Psoas muscle (tissue), 7 donors: ENCODE measurements at regions not wholly inside any gene's neighbourhood (a gene's known extent, or its start where the extent isn't known, plus 50 kb on each side); places are given as distances from the start of the nearest gene placed in this dataset.

Source experiments
- ATAC-seq, 4 donors: fragments of 200-7000 bp; cut with Tn5 transposase; one replicate each; pipeline ENCODE4 v1.9.1; 2020; ENCODE audit warnings: moderate library complexity in 3 of 4, mild to moderate bottlenecking in 2 of 4
- DNase-seq, 2 donors: peaks; one replicate each; pipeline ENCODE4 v3.0.0-alpha.2; 2020
- H3K27ac ChIP-seq: fragments of 200-600 bp; one replicate; pipeline ENCODE4 v1.8.0; 2022
- H3K27me3 ChIP-seq, 3 donors: fragments of 200-600 bp in 1 of 3; one replicate each; pipeline versions ENCODE4 v1.6.1 to v1.8.0; 2013 to 2022; ENCODE audit warnings: low read length in 2 of 3, mild to moderate bottlenecking in 2 of 3, moderate library complexity in 1 of 3; ENCODE audit not compliant: insufficient read depth in 3 of 3
- H3K36me3 ChIP-seq, 2 donors: fragments of 200-600 bp in 1 of 2; one replicate each; pipeline versions ENCODE4 v1.6.1 to v1.8.0; 2013 to 2022; ENCODE audit warnings: low read depth in 1 of 2, mild to moderate bottlenecking in 1 of 2, moderate library complexity in 1 of 2; ENCODE audit not compliant: insufficient read depth in 1 of 2
- H3K4me1 ChIP-seq: fragments of 200-600 bp; one replicate; pipeline ENCODE4 v1.8.0; 2022
- H3K4me3 ChIP-seq: fragments of 200-600 bp; one replicate; pipeline ENCODE4 v1.8.0; 2022; ENCODE audit warnings: mild to moderate bottlenecking
- H3K9me3 ChIP-seq: fragments of 200-600 bp; one replicate; pipeline ENCODE4 v1.8.0; 2022
- CTCF ChIP-seq: fragments of 200-600 bp; IDR thresholded peaks from one replicate; pipeline ENCODE4 v1.8.0; 2022; ENCODE audit warnings: antibody characterized with exemption
- WGBS, 3 donors: extraction: QIAGEN DNeasy Blood & Tissue Kit; methylation state at CpG; one replicate each; pipeline versions ENCODE4 v1.1.6 to v1.1.7; 2013; 5-methylcytosine and 5-hydroxymethylcytosine counted together
- intact Hi-C, 2 donors: fragments of 100-400 bp; cut with DNase I; formaldehyde crosslinking; loops; one replicate each; pipeline versions ENCODE4 v1.11.0 to v1.14.2; 2022
- donor health status: healthy with polysubstance abuse.
- donor health status: DM: no; HTN: no; CAD: no; lungs with moderate emphysema.
- donor health status: Bipolar disorder and iron deficiency.
- donor health status: healthy.
- donor health status: DM: yes; HTN: yes; CAD: no.
- donor health status: DM: no; HTN: no; CAD: no.
- donor health status: DM: yes; HTN: yes; CAD: no.

GRCh38 chr9:75612205-75612604, 278.3 kb upstream of the PCSK5 start:
- no peaks in the 10 kb centered on the region for H3K27me3 ChIP-seq
- H3K36me3 ChIP-seq = no peaks in the 10 kb centered on the region
- no peak overlapping the region for H3K4me3 ChIP-seq
- intact Hi-C loops = no loop called here
- H3K27ac ChIP-seq = no peak overlapping the region
- no peaks in the 10 kb centered on the region for H3K9me3 ChIP-seq
- no peak for ATAC-seq
- no peaks in the 10 kb centered on the region for H3K4me1 ChIP-seq
- DNase-seq = no peak
- TF ChIP-seq CTCF = no peak

GRCh38 chr9:75612754-75613153, 277.7 kb upstream of the PCSK5 start:
- WGBS, 3 donors = 71 to 83% (median 77%) methylated on average over 3 of the region's 3 CpGs
- Histone ChIP-seq H3K4me1 (no peaks in the 10 kb centered on the region), H3K27ac (no peak overlapping the region), H3K27me3 (no peaks in the 10 kb centered on the region), H3K9me3 (no peaks in the 10 kb centered on the region), H3K4me3 (no peak overlapping the region), H3K36me3 (no peaks in the 10 kb centered on the region)
- intact Hi-C loops = no loop called here
- no peak for TF ChIP-seq CTCF
- ATAC-seq (no peak), DNase-seq (no peak)

- H3K27ac ChIP-seq = no peak overlapping the region
- intact Hi-C loops = no loop called here
- 22 to 33% (median 32%) methylated on average over 4 of the region's 4 CpGs for WGBS, 3 donors
- no peak for TF ChIP-seq CTCF
- no peaks in the 10 kb centered on the region for H3K27me3 ChIP-seq
- DNase-seq (no peak), ATAC-seq (no peak)
- H3K9me3 ChIP-seq = no peaks in the 10 kb centered on the region
- no peaks in the 10 kb centered on the region for H3K36me3 ChIP-seq
- no peaks in the 10 kb centered on the region for H3K4me1 ChIP-seq
- H3K4me3 ChIP-seq = no peak overlapping the region
These were observed 275.2 kb upstream of the PCSK5 start for GRCh38 chr9:75615284-75615683.

- Histone ChIP-seq H3K27me3 (no peaks in the 10 kb centered on the region), H3K4me3 (no peak overlapping the region), H3K36me3 (no peaks in the 10 kb centered on the region), H3K9me3 (no peaks in the 10 kb centered on the region), H3K27ac (no peak overlapping the region), H3K4me1 (no peaks in the 10 kb centered on the region)
- TF ChIP-seq CTCF = no peak
- intact Hi-C loops = no loop called here
- 56 to 64% (median 61%) methylated on average over 1 of the region's 1 CpG for WGBS, 3 donors
- DNase-seq (no peak), ATAC-seq (no peak)
These were observed 274.4 kb upstream of the PCSK5 start for GRCh38 chr9:75616052-75616451.

- TF ChIP-seq CTCF = no peak
- intact Hi-C loops = no loop called here
- Histone ChIP-seq H3K4me1 (no peaks in the 10 kb centered on the region), H3K27ac (no peak overlapping the region), H3K4me3 (no peak overlapping the region), H3K27me3 (no peaks in the 10 kb centered on the region), H3K9me3 (no peaks in the 10 kb centered on the region), H3K36me3 (no peaks in the 10 kb centered on the region)
- ATAC-seq (no peak), DNase-seq (no peak)
- WGBS, 3 donors = 83 to 87% (median 83%) methylated on average over 3 of the region's 3 CpGs
These were observed 273.5 kb upstream of the PCSK5 start for GRCh38 chr9:75616841-75617566.
